NCI-H2029 treated with DMSO at 0.1 percent for 48 hours (cell line): ENCODE measurements at regions not wholly inside any gene's neighbourhood (a gene's known extent, or its start where the extent isn't known, plus 50 kb on each side); places are given as distances from the start of the nearest gene placed in this dataset.
"Not testable (repeated sequence)": the region's sequence is repeated elsewhere in the genome, so short reads cannot be mapped to it uniquely, and the experiment has no call there.

Experiments used
- DNase-seq: peaks from one replicate; lab custom pipeline; 2025; lab: John Stamatoyannopoulos, UW

DNA sequence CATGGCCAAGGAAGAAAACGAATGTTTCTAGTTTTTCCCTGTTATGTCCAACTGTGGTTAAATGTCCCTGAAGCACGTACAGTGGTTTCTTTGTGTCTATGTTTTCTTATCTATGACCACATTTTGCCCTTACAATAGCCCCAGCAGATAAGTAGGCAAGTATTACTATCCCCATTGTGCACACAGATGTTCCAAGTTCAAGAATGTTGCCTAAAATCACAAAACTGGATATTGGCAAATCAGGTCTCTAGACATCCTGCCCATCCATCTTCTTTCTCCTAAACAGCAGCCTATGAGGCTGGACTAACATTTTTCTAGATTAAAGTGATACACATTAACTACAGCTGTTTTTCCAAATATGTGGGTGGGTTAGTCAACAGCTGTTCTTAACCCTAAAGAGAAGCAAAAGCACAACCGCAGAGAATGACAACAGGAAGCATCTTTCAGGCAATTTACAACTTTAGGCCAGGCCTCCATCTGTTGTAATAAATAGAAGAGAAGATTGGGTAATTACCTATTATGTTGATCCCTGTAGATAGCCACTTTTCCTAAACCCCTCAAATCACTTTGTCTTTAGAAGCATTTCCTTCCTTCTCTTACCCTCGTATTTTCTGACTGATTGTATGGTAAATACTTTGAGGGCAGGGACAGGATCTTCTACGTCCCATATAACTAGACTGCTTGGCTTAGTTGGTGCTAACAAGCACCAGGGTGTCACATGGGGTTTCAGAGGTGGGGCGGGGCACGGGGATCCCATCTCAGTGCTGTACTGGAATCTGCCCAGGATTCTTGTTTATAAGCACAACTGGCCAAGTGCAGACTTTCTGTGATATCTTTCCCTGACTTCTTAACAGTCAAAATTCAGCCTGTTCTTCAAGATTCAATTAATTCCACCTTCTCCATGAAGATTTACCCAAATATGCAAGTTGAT is 132.1 kb upstream of the SETBP1 start:
- no peak for DNase-seq

DNA sequence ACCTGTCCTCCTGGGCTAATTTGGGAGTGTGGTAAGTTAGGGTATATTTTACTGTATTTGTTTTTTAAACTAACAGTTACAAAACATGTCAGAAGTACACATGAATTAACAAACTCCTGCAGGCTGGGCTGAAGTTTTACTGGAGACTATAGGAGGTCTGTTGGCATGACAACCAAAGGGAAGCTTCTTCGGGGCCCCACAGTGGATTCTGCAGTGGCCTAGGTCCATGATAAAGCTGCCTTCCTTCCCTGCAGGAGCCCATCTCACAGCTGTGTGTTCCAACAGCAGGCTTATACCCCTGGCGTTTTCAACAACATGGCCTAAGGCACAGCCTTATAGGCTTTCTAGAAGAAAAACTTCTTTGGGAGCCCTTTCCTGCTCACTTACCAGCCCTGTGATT is 128.0 kb upstream of the SETBP1 start:
- no peak for DNase-seq

GRCh38 chr18:44556296-44556695 is 124.4 kb upstream of the SETBP1 start:
- DNase-seq: no peak

DNA sequence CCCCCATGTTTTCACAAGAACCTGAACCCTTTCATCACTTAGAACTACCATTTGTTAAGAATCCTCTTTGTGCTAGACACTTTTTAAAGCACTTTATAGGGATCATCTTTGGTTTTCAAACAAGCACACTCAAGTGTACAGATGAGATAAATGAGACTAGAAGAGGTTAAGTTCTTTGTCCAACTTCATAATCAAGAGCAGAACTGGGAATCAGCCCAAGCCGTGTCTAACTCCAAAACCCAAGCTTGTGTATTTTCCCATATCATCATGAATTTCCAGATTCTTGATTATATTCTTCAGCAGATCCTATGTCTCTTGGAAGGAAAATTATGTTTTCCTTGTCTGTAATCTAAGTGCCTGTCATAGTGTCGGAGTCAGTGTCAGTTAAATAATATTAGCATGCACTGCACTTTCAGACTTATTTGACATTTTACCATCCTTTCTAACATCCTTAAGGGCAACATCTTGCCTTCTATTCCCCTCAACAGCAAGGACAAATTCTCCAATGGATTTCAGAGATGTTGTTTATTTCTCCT is 123.0 kb upstream of the SETBP1 start:
- no peak for DNase-seq

DNA sequence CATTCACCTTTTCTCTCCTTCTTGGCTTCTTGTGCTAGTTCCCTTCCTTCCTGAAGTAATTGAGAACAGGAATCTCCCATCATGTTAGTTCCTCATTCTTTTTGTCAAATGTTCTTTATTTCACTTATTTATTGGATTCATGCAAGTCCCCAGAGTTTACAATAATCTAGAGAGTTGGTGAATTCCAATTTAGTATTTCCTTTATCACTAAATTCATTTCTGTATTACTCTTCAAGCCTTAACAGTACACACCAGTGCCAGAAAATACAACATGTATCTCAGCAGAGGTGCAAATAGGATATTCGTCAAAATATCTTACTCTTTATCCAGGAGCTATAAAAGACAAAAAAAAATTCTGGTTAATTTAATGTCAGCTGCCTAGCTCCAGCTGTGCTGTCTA is 121.9 kb upstream of the SETBP1 start:
- DNase-seq: no peak

- no peak for DNase-seq
Observed at GRCh38 chr18:44562986-44563385, 117.7 kb upstream of the SETBP1 start.

DNA sequence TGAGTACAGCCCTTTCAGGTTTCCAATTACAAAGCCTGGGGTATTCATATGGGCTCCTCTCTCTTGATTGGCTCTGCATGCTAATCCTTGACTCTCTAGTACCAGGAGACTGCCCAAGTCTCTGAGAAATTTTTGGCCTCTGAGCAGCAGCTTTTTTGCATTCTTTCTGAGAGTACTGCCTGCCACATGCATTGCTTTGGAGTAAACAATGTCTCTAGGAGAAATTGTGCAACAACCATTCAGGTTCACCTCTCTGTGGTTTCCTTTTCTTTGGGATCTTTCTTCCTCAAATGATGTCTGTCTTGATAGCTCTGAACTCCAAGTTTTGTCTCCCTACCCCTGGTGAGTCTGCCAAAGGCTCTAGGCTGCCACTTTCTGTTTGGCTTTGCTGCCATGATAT is 115.8 kb upstream of the SETBP1 start:
- no peak for DNase-seq

DNA sequence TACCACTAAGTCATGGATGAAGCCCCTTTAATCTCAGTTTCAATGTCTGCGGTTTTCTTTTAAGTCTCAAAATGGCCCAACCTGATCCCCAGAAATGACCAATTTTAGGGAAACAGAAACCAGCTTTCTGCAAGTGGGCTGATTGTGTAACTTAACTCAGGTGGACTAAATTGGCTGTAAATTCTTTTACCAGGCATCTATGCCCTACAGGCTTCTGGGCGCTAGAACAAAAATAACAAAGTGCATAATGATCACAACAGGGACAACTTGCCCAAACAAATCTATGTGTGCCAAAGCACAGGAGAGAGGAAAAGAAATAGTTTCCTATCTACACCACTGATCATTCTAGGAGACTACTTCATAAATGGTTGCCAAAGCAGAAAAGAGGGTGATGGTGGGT is 112.3 kb upstream of the SETBP1 start:
- DNase-seq: no peak

DNA sequence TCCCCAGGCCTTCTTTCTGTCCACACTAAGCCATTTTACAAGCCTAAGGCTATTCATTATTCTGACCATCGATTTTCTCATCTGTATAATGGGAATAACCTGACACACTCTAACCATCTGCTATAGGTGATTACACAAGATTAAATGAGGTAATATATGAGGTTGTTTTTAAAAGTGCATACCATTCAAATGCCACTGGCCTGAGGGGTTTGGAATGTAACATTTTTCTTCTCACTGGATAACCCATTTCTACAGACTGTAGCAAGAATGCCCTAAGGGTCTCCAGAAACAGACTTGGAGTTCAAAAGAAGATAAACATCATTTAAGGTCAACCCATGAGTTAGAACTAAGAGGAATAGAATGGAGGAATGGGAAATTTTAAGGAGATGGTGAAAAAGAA is 111.7 kb upstream of the SETBP1 start:
- no peak for DNase-seq

GRCh38 chr18:44569391-44570055 is 111.2 kb upstream of the SETBP1 start:
- no peak for DNase-seq

DNA sequence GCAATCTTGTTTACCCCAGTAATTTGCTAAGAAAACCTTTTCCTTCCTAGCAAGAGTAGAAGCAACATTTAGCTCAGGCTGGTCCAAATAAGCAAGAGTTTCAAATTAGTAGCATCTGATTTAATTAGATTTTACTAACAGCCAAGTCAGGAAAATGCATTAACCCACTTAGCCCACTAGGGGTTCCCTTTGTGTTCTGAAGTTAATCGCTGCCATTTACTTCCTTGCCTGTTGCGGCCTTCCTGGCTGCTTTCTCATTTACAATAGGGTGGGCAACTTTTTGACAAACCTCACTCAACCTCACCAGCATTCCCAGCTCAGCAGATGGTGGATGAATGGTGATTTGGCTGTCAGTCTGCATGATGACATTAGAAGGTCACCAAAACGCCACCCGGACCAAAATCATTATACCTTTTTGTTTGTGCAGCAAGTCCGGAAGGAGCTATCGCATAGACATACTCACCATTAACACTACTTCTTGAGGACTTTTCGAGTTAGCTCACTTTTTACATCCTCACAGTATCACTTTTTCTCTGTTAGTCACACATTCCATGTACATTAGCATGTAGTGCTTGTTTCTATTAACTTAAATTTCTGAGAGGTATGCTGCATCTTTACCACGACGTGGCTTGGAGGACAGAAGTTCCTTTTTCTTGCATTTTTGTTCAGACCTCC is 101.5 kb upstream of the SETBP1 start:
- no peak for DNase-seq

DNA sequence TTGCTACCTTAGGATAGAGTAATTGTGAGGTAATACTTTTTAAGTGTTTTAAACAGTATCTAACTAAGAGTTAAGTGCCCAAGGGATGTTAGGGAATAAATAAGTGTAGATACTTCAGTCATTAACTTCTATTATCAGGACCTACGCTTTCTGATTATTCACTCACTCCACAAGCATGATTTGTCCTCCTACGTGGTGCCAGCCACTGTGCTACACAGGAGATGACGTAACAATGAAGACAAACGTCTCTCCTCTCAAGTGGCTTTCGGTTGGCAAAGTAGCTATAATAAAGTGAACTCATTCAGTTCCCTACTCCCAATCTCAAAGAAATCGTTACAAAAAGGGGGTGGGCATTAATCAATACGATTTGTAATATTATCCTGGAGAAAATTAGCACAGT is 100.9 kb upstream of the SETBP1 start:
- no peak for DNase-seq

DNA sequence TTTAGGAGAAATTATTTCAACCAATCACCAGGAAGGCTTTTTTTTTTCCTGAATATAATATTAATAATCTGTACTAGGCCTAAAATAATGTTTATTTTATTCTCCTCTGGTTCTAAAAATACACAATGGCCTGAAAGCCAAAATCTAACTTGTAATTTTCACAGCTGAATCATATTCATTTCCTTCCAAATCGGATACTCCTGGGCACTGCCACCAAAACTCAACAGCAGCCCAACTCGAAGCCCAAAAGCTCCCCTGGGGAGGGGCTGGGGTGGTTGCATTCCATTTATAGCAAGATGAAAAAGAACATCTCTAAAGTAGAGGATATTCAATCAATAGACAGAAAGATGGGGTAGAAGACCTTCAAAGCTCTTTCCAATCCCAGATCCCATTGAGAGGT is 100.5 kb upstream of the SETBP1 start:
- no peak for DNase-seq

DNA sequence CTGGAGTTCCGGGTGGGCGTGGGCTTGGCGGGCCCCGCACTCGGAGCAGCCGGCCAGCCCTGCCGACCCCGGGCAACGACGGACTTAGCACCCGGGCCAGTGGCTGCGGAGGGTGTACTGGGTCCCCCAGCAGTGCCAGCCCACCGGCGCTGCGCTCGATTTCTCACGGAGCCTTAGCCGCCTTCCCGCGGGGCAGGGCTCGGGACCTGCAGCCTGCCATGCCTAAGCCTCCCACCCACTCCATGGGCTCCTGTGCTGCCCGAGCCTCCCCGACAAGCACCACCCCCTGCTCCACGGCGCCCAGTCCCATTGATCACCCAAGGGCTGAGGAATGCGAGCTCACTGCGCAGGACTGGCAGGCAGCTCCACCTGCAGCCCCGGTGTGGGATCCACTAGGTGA is 99.9 kb upstream of the SETBP1 start:
- not testable (repeated sequence) for DNase-seq

GRCh38 chr18:44582456-44582855 is 98.2 kb upstream of the SETBP1 start:
- no peak for DNase-seq

- no peak for DNase-seq
Observed at GRCh38 chr18:44584900-44585299, 95.8 kb upstream of the SETBP1 start.

DNA sequence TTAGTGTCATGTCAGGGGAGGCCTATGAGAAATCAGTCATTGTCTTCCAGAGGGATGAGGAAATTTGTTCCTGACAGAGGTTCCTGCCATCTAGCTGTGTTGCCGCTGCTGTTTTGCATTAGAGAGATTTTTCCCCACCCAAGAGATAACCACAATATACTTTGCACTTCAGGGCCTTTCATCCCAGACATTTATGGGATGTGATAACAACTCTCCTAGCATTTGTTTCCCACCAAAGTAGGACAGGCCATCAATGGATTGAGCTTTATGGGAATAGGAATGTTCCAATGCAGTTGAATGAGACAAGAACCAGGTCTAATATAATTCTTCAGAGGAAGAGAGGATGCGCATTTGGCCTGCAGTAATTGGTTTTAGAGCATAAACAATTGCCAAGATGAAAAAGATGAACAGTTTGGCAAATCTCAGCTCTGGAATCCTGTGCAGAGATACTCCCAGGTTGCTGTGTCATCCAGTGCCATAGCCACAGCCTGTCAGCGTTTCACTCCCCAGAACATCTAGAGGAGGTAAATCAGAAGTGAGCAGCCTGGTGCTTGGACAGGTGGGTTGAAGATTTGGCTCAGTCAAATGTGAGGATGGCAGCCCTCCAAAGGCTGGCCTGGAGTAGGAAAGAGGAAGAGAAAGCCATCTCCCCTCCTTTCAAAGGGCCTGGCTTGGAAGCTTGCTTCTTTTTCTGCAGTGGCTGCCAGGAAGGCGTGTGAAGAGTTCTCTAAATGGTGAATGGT is 93.7 kb upstream of the SETBP1 start:
- DNase-seq: no peak

- DNase-seq: no peak
Observed at GRCh38 chr18:44588508-44588907, 92.2 kb upstream of the SETBP1 start.

- no peak for DNase-seq
Observed at GRCh38 chr18:44589693-44590355, 90.9 kb upstream of the SETBP1 start.

- DNase-seq: no peak
Observed at GRCh38 chr18:44590956-44591670, 89.6 kb upstream of the SETBP1 start.

GRCh38 chr18:44592639-44593038 is 88.0 kb upstream of the SETBP1 start:
- no peak for DNase-seq
